Loucy (cell line): ENCODE measurements at regions not wholly inside any gene's neighbourhood (a gene's known extent, or its start where the extent isn't known, plus 50 kb on each side); places are given as distances from the start of the nearest gene placed in this dataset.

Source experiments
- CTCF ChIP-seq: fragments of 200-600 bp; sonication (generic); conservative IDR thresholded peaks from 2 replicates; pipeline ENCODE4 v1.5.1; 2014; ENCODE audit warnings: mild to moderate bottlenecking, antibody characterized with exemption, low read length
- EZH2phosphoT487 ChIP-seq: fragments of 200-600 bp; IDR thresholded peaks from 2 replicates; pipeline ENCODE4 v1.6.1; 2018; ENCODE audit warnings: antibody characterized with exemption, mild to moderate bottlenecking, moderate library complexity, borderline replicate concordance

- no peak for TF ChIP-seq CTCF
- TF ChIP-seq EZH2phosphoT487 = no peak
Measured at GRCh38 chr16:86292942-86293341, 217.4 kb upstream of the FOXF1 start.
